Caco-2 (cell line): ENCODE measurements at regions not wholly inside any gene's neighbourhood (a gene's known extent, or its start where the extent isn't known, plus 50 kb on each side); places are given as distances from the start of the nearest gene placed in this dataset.
"Not testable (repeated sequence)": the region's sequence is repeated elsewhere in the genome, so short reads cannot be mapped to it uniquely, and the experiment has no call there.

Source experiments
- BruUV-seq: library from RNA; stranded (reverse); fragments of 400-500 nt; replicated peaks from 2 replicates; lab custom pipeline; 2021; lab: Mats Ljungman, UMichigan
- CTCF ChIA-PET: fragments of 300-600 bp; sonication (Branson Sonifier 250); formaldehyde crosslinking; loops from one replicate; lab custom pipeline; 2022; ENCODE audit warnings: antibody characterized with exemption; lab: Charles Lee
- POLR2A ChIA-PET: fragments of 300-600 bp; sonication (Branson Sonifier 250); formaldehyde crosslinking; loops from one replicate; lab custom pipeline; 2022; ENCODE audit warnings: antibody characterized with exemption; lab: Charles Lee
- DNase-seq, 2 experiments: peaks; one replicate each; pipeline versions ENCODE4 v3.0.0 to v3.0.0-alpha.2; 2020 to 2022
- H3K27me3 ChIP-seq: replicated peaks from 2 replicates; pipeline ENCODE4 v1.6.0; 2011; ENCODE audit warnings: low read length; ENCODE audit not compliant: control insufficient read depth, insufficient read depth
- H3K36me3 ChIP-seq: 2 replicates; pipeline ENCODE4 v1.5.1; 2011; ENCODE audit warnings: low read length; ENCODE audit not compliant: control insufficient read depth, insufficient read depth
- H3K4me1 ChIP-seq: fragments of 250-450 bp; sonication (Bioruptor Pico); 2 replicates; pipeline ENCODE4 v1.5.1; 2020; ENCODE audit warnings: mild to moderate bottlenecking
- H3K4me3 ChIP-seq: 2 replicates; pipeline ENCODE4 v1.5.1; 2011; ENCODE audit warnings: low read depth, mild to moderate bottlenecking, control low read depth, low read length
- H3K9me3 ChIP-seq: fragments of 250-450 bp; sonication (Bioruptor Pico); 2 replicates; pipeline ENCODE4 v1.5.1; 2020; ENCODE audit warnings: mild to moderate bottlenecking, moderate library complexity
- H3K27ac Mint-ChIP-seq: one replicate; pipeline ENCODE4 v1.8.0; 2022; ENCODE audit warnings: mixed read lengths; ENCODE audit not compliant: unreplicated experiment
- H3K27me3 Mint-ChIP-seq: one replicate; pipeline ENCODE4 v1.8.0; 2022; ENCODE audit warnings: mixed read lengths; ENCODE audit not compliant: insufficient read depth, unreplicated experiment
- H3K36me3 Mint-ChIP-seq: one replicate; pipeline ENCODE4 v1.8.0; 2022; ENCODE audit warnings: mild to moderate bottlenecking, mixed read lengths; ENCODE audit not compliant: insufficient read depth, unreplicated experiment
- H3K4me1 Mint-ChIP-seq: one replicate; pipeline ENCODE4 v1.8.0; 2022; ENCODE audit warnings: low read depth, mixed read lengths; ENCODE audit not compliant: unreplicated experiment
- H3K4me3 Mint-ChIP-seq: one replicate; pipeline ENCODE4 v1.8.0; 2022; ENCODE audit warnings: mild to moderate bottlenecking, moderate library complexity, mixed read lengths; ENCODE audit not compliant: unreplicated experiment
- H3K9me3 Mint-ChIP-seq: one replicate; pipeline ENCODE4 v1.8.0; 2022; ENCODE audit warnings: mixed read lengths; ENCODE audit not compliant: unreplicated experiment
- intact Hi-C: fragments of 100-400 bp; cut with micrococcal nuclease; formaldehyde crosslinking; loops from one replicate; pipeline ENCODE4 v1.10.0; 2022; ENCODE audit not compliant: unreplicated experiment
- TF ChIP-seq, protein P1 (sequence below), 2 experiments: fragments of 200-600 bp in 1 of 2; IDR thresholded peaks; 1 replicate in 1 of 2; 2 replicates in 1 of 2; pipeline versions ENCODE4 v1.5.1 to v1.8.0; 2011 to 2022; ENCODE audit warnings: antibody characterized with exemption in 1 of 2, control low read depth in 1 of 2, inconsistent platforms in 1 of 2, low read depth in 1 of 2, low read length in 1 of 2, mild to moderate bottlenecking in 1 of 2, moderate library complexity in 1 of 2; ENCODE audit not compliant: insufficient read depth in 1 of 2, severe bottlenecking in 1 of 2, unreplicated experiment in 1 of 2

DNA sequence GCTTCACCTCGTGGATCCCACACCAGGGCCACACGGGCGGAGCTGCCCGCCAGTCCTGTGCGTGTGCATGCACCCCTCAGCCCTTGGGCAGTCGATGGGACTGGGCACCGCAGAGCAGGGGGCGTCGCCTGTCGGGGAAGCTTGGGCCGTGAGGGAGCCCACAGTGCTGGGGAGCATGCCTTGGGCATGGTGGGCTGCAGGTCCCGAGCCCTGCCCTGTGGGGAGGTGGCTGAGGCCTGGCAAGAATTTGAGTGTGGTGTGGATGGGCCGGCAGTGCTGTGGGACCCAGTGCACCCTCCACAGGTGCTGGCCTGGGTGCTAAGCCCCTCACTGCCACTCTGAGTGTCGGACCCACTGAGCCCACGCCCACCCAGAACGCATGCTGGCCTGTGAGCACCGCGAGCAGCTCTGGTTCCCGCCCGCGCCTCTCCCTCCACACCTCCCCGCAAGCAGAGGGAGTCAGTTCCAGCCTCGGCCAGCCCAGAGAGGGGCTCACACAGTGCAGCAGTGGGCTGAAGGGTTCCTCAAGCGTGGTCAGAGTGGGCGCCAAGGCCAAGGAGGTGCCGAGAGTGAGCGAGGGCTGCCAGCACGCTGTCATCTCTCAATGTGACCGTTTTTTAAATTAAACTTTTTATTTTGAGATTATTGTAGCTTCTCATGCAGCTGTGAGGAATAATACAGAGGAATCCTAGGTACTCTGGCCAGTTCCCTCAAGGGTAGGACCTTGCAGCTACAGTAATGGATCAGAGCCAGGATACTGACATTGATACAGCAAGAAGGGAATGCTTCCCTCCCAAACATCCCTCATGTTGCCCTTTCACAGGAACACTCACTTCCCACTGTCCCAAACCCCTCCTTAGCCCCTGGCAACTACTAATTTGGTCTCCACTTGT is 127.7 kb downstream of the CRYBB2 start:
- H3K36me3 ChIP-seq, result no peaks in the 10 kb centered on the region; the same call in 1 of the 2 replicates
- POLR2A ChIA-PET, result no interaction called here
- H3K27me3 ChIP-seq, result no peaks in the 10 kb centered on the region
- TF ChIP-seq, protein P1, sequence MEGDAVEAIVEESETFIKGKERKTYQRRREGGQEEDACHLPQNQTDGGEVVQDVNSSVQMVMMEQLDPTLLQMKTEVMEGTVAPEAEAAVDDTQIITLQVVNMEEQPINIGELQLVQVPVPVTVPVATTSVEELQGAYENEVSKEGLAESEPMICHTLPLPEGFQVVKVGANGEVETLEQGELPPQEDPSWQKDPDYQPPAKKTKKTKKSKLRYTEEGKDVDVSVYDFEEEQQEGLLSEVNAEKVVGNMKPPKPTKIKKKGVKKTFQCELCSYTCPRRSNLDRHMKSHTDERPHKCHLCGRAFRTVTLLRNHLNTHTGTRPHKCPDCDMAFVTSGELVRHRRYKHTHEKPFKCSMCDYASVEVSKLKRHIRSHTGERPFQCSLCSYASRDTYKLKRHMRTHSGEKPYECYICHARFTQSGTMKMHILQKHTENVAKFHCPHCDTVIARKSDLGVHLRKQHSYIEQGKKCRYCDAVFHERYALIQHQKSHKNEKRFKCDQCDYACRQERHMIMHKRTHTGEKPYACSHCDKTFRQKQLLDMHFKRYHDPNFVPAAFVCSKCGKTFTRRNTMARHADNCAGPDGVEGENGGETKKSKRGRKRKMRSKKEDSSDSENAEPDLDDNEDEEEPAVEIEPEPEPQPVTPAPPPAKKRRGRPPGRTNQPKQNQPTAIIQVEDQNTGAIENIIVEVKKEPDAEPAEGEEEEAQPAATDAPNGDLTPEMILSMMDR (IDR thresholded peaks at IDR 0.05; ENCODE audit: insufficient read depth in 1 of 2, low read depth in 1 of 2, low read length in 1 of 2, severe bottlenecking in 1 of 2, unreplicated experiment in 1 of 2), result no peak
- Mint-ChIP-seq H3K4me1 (no peaks in the 10 kb centered on the region), H3K27ac (no peak overlapping the region), H3K36me3 (peaks cover 6% of the 10 kb centered on the region), H3K4me3 (no peak overlapping the region), H3K27me3 (no peaks in the 10 kb centered on the region), H3K9me3 (peaks cover 9% of the 10 kb centered on the region)
- H3K9me3 ChIP-seq, result no peaks in the 10 kb centered on the region
- intact Hi-C loops, result no loop called here
- BruUV-seq, result no TSS peak
- H3K4me3 ChIP-seq, result no peak overlapping the region
- no peak for DNase-seq
- H3K4me1 ChIP-seq, result no peaks in the 10 kb centered on the region
- CTCF ChIA-PET, result interaction anchor here (0.6 kb wide), 1 partner anchor 25 kb away, joined by 7 read pairs; no protein-coding TSS in a partner anchor

DNA sequence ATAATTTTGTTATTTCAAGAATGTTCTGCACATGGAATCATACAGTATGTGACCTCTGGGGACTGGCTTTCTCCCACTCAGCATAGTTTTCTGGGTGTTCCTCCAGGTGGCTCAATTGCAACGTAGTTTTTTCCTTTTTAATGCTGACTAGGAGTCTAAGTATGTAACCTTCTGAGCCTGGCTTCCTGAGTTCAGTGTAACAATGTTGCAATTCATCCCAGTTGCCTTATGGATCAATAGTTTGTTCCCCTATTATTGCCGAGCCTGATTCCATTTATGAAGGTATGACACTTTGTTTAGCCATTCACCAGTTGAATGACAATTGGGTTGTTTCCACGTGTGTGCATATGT is 128.3 kb downstream of the CRYBB2 start:
- DNase-seq, result no peak
- Mint-ChIP-seq H3K27me3 (no peaks in the 10 kb centered on the region), H3K4me1 (no peaks in the 10 kb centered on the region), H3K9me3 (peaks cover 9% of the 10 kb centered on the region), H3K36me3 (peaks cover 6% of the 10 kb centered on the region), H3K4me3 (no peak overlapping the region), H3K27ac (no peak overlapping the region)
- TF ChIP-seq, protein P1 (IDR thresholded peaks at IDR 0.05; ENCODE audit: insufficient read depth in 1 of 2, low read depth in 1 of 2, low read length in 1 of 2, severe bottlenecking in 1 of 2, unreplicated experiment in 1 of 2), result no peak
- Histone ChIP-seq H3K27me3 (no peaks in the 10 kb centered on the region), H3K9me3 (no peaks in the 10 kb centered on the region), H3K4me3 (no peak overlapping the region), H3K4me1 (no peaks in the 10 kb centered on the region), H3K36me3 (no peaks in the 10 kb centered on the region; the same call in 1 of the 2 replicates)
- no TSS peak for BruUV-seq
- ChIA-PET CTCF (interaction anchor here (0.6 kb wide), 1 partner anchor 24 kb away, joined by 7 read pairs; no protein-coding TSS in a partner anchor), POLR2A (no interaction called here)
- intact Hi-C loops, result no loop called here

DNA sequence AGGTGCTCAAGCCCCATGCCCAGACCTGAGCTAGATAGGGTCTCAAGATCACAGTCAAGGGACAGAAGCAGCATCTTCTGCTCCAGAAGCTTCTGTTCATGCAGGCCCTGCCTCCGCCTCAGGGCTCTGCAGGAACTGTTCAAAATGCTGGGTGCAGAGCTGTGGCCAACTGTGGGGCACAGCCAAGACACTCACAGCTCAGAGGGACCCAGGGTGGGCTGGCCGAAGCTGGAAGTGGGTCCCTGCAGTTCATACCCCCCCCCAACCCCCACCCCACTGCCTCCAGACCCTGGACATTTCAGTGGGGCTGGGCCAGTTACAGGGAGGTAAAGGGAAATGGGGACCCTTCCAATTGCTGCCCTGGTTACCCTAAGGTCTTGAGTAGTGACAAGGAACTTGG is 129.0 kb downstream of the CRYBB2 start:
- H3K4me1 Mint-ChIP-seq, result no peaks in the 10 kb centered on the region
- no peaks in the 10 kb centered on the region for H3K27me3 ChIP-seq
- intact Hi-C loops, result no loop called here
- no TSS peak for BruUV-seq
- H3K9me3 ChIP-seq, result no peaks in the 10 kb centered on the region
- H3K4me3 Mint-ChIP-seq, result no peak overlapping the region
- ChIA-PET CTCF (no interaction called here), POLR2A (no interaction called here)
- H3K4me1 ChIP-seq, result no peaks in the 10 kb centered on the region
- H3K9me3 Mint-ChIP-seq, result peaks cover 6% of the 10 kb centered on the region
- H3K27me3 Mint-ChIP-seq, result no peaks in the 10 kb centered on the region
- DNase-seq, result no peak
- TF ChIP-seq, protein P1 (IDR thresholded peaks at IDR 0.05; ENCODE audit: insufficient read depth in 1 of 2, low read depth in 1 of 2, low read length in 1 of 2, severe bottlenecking in 1 of 2, unreplicated experiment in 1 of 2), result no peak
- H3K36me3 Mint-ChIP-seq, result peaks cover 6% of the 10 kb centered on the region
- H3K27ac Mint-ChIP-seq, result no peak overlapping the region
- H3K36me3 ChIP-seq, result no peaks in the 10 kb centered on the region; the same call in 1 of the 2 replicates
- H3K4me3 ChIP-seq, result no peak overlapping the region

DNA sequence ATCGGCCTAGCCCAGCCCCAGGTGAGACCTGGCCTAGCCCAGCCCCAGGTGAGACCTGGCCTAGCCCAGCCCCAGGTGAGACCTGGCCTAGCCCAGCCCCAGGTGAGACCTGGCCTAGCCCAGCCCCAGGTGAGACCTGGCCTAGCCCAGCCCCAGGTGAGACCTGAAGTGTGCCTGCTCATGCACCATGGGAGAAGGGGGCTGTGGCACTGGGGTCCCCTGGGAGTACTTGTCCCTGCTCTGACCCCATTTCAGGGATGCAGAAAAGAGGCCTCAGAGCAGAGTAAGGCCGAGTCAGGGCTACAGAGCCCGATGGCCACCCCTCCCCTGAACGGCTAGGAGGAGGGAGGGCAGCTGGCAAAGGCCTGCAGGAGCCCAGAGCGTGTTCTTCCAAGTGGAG is 129.6 kb downstream of the CRYBB2 start:
- DNase-seq, H3K9me3 ChIP-seq, intact Hi-C loops, H3K36me3 ChIP-seq, H3K27me3 ChIP-seq, BruUV-seq, CTCF ChIA-PET, H3K27ac Mint-ChIP-seq, H3K4me3 Mint-ChIP-seq, H3K27me3 Mint-ChIP-seq, POLR2A ChIA-PET, H3K4me1 Mint-ChIP-seq, H3K9me3 Mint-ChIP-seq, H3K4me1 ChIP-seq, H3K4me3 ChIP-seq: not testable (repeated sequence)
- H3K36me3 Mint-ChIP-seq, result peaks cover 12% of the 10 kb centered on the region
